Stimulated activated effector memory CD8-positive, alpha-beta T cell treated with anti-CD3 and anti-CD28 coated beads, Interleukin-12 subunit alpha, Interleukin-12 subunit beta, amount 100 ng/mL, for 72 hours (primary cell): ENCODE measurements at regions not wholly inside any gene's neighbourhood (a gene's known extent, or its start where the extent isn't known, plus 50 kb on each side); places are given as distances from the start of the nearest gene placed in this dataset.
"Not testable (repeated sequence)": the region's sequence is repeated elsewhere in the genome, so short reads cannot be mapped to it uniquely, and the experiment has no call there.

Experiments
- ATAC-seq: fragments of 150-1000 bp; cut with Tn5 transposase; 2 replicates; pipeline ENCODE4 v1.10.0; 2021
- DNase-seq, 2 donors: peaks; one replicate each; pipeline ENCODE4 v3.0.0; 2021 to 2022; ENCODE audit warnings: low spot score in 2 of 2
- H3K27ac Mint-ChIP-seq: one replicate; pipeline ENCODE4 v1.8.0; 2022; ENCODE audit warnings: mild to moderate bottlenecking, mixed read lengths
- H3K36me3 Mint-ChIP-seq: one replicate; pipeline ENCODE4 v1.8.0; 2022; ENCODE audit warnings: mild to moderate bottlenecking, mixed read lengths
- H3K4me1 Mint-ChIP-seq: one replicate; pipeline ENCODE4 v1.8.0; 2022; ENCODE audit warnings: mixed read lengths
- H3K4me3 Mint-ChIP-seq: one replicate; pipeline ENCODE4 v1.8.0; 2022; ENCODE audit warnings: mild to moderate bottlenecking, mixed read lengths
- H3K9me3 Mint-ChIP-seq: one replicate; pipeline ENCODE4 v1.8.0; 2022; ENCODE audit warnings: mixed read lengths

DNA sequence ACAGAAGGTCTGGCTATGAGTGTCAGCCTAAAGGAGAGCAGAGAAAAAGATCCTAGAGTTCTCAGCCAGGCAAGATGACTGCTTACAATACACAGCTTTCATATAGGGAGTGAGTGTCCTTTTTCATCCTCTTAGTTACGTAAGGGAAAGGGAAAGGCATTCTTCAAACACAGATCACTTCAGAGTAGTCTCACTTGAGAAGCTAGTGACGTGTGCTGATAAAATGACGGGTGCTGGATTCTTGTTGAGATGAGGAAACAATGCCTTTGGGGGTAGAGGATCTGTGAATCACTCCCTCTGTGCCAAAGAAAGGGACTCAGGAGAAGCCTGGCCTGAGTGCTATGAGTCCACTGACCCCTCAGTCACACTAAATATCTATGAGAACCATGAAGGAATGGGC, 117.3 kb downstream of the QRSL1 start:
- no peak for DNase-seq

DNA sequence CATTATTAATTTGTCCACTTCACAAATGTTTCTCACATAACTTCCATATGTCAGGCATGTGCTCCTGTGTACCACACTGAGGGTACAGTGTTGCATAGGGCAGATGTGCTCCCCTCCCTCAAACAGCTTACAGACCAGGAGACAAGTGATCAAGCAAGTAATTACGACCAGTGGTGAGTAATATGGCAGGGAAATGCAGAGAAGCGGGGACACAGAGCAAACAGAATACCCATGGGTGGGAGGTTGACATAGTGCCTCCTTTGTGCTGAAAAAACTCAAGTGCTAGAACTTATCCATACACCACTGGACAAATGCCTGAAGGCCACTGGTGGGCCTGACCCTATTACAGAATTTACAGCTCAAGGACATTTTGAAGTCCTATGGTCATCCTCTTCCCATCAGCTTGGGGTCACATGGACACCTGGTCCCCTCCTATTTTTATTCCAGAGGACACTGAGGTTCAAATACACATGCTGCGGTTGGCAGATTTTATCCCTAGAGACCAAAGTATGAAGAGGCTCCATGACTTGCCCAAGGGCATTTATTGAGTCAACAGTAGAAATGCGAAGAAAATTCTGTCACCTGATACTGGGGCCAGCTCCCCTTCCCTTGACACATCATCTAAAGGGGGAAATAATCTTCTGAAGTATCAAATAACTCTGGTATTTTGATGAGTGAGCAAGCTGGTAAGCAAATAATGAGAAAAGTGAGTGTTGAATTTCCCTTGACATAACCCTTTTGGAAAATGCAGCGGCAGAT, 116.6 kb downstream of the QRSL1 start:
- Mint-ChIP-seq H3K4me3 (no peak overlapping the region), H3K27ac (no peak overlapping the region), H3K36me3 (no peaks in the 10 kb centered on the region), H3K9me3 (no peaks in the 10 kb centered on the region), H3K4me1 (no peaks in the 10 kb centered on the region)
- ATAC-seq (no peak), DNase-seq (no peak)

More for the DNA sequence above, 117.3 kb downstream of the QRSL1 start:
- Mint-ChIP-seq H3K4me3 (no peak overlapping the region), H3K36me3 (no peaks in the 10 kb centered on the region), H3K4me1 (no peaks in the 10 kb centered on the region), H3K9me3 (no peaks in the 10 kb centered on the region), H3K27ac (no peak overlapping the region)
- ATAC-seq, result no peak

DNA sequence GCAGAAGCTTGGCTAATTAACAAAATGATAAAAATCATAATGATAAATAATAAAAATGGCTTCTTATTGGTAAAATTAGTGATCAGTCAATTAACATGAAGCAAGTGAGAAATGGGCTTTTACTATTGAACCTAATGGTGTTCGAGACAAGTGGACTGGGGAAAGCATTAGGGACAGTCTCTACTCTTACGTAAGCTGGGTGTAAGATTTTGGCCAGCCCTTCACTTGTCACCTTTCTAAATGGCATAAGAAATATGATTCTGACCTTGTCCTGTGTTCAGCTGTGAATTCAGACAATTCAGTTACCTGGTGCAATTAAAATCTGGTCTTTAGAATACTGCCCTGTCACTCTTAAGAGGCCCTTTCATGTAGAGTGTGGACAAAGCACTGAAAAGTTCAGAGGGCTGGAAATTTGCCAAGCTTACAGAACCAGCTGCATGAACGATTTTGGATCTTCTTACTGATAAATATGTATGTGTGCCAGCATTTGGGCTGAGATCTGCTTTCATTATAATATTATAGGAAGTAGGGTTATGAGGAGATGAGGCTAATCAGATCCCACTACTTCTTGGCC, 115.9 kb downstream of the QRSL1 start:
- Mint-ChIP-seq H3K36me3 (no peaks in the 10 kb centered on the region), H3K27ac (no peak overlapping the region), H3K4me1 (no peaks in the 10 kb centered on the region), H3K4me3 (no peak overlapping the region), H3K9me3 (no peaks in the 10 kb centered on the region)
- DNase-seq, result no peak
- no peak for ATAC-seq

DNA sequence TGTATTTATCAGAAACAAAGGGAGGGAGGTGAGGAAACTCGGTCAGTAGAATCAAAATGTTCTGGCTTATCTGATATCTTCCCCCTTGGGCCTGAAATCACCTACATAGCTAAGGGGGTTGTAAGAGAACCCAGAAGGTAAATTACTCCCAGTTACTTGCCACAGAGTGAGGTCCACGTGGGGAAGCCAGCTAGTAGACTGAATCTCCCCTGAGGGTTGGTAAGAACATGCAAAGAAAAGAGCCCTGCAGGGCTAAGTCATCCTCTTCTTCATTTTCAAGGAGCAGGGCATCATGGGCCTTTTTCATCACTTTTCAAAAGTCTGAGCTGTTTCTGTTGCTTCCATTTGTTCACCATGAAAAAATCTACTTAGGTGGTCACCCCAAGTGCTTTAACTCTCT, 115.4 kb downstream of the QRSL1 start:
- H3K36me3 Mint-ChIP-seq, result no peaks in the 10 kb centered on the region
- H3K9me3 Mint-ChIP-seq, result no peaks in the 10 kb centered on the region
- ATAC-seq (no peak), DNase-seq (no peak)
- H3K27ac Mint-ChIP-seq, result no peak overlapping the region
- H3K4me3 Mint-ChIP-seq, result no peak overlapping the region
- no peaks in the 10 kb centered on the region for H3K4me1 Mint-ChIP-seq

DNA sequence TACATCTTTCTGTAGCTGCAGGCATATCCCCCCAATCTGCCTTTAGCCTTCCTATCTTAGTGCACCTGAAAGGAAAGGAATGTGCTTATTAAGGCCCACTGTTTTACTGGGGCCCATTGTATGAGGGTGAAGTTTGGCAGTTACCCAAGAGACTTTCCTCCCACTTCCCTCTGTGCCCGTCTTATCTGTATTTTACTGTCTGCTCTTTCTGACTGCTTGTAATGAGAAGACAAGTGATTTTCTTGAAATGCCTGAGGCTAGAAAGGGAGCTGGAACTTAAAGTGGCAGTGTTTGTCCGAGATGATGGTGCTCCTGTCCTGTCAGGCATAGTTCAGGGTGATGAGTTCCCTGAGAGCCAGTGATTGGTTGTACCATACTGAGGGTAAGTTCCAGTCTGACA, 114.7 kb downstream of the QRSL1 start:
- not testable (repeated sequence) for ATAC-seq, H3K36me3 Mint-ChIP-seq, H3K4me1 Mint-ChIP-seq, H3K27ac Mint-ChIP-seq, DNase-seq, H3K9me3 Mint-ChIP-seq, H3K4me3 Mint-ChIP-seq

DNA sequence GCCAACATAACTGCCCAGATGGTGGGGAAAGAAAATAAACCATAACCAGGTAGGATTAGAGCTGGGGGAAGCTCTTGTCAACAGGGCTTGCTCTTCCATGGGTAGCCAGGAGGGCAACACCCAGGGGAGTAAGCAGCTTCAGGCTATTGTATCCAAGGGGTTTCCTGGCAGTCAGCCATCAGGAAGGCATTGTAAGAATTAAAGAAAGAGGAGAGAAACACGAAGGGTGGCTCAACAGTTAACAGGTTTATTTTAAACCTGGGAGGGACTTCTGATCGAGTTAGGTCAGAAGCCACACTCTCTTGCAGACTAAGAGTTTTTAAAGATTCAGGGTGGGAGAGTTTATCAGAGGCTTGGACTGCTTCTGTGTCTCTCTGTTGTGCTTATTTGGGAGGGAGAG, 114.2 kb downstream of the QRSL1 start:
- Mint-ChIP-seq H3K4me3 (no peak overlapping the region), H3K4me1 (no peaks in the 10 kb centered on the region), H3K36me3 (no peaks in the 10 kb centered on the region), H3K27ac (no peak overlapping the region), H3K9me3 (no peaks in the 10 kb centered on the region)
- ATAC-seq (no peak), DNase-seq (no peak)

DNA sequence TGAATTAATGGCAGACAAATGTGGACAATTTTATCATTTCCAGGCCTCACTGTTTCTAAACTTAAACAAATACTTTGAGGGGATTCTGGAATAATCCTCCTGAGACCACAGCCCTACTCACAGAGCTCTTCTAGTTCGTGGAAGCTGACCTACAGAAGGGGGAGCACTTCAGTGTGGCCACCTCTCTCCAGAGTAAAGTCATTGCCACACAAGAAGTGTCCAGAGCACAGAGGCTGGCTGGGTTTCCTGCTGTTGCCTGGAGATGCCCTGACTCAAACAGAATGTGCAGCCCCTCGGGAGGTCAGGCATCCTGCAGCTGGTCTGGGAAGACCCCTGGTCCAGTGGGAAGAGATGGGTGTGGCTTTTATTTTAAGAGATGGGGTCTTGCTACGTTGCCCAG, 110.9 kb downstream of the QRSL1 start:
- ATAC-seq (no peak), DNase-seq (no peak)
- no peaks in the 10 kb centered on the region for H3K36me3 Mint-ChIP-seq
- H3K27ac Mint-ChIP-seq, result no peak overlapping the region
- H3K4me1 Mint-ChIP-seq, result no peaks in the 10 kb centered on the region
- peaks cover 2% of the 10 kb centered on the region for H3K9me3 Mint-ChIP-seq
- H3K4me3 Mint-ChIP-seq, result no peak overlapping the region

DNA sequence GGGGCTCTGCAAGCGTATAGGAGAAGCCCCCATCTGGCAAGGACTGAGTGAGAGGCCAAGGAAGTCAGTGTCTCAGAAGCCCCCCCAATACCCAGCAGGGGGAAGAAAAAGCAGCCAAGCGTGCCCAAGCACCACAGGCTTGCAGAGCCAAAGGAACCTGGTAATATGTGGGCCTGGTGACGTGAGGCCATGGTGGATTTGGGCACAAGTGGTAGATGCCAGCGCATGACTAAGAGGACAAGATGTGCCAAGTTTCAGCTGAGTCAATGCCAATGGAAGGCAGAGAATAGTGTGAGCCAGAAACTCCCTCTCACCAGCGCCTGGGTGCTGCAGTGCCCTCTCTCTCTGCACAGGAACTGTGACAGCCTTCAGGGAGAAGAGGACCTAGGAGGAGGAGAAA, 110.0 kb downstream of the QRSL1 start:
- no peak for ATAC-seq

DNA sequence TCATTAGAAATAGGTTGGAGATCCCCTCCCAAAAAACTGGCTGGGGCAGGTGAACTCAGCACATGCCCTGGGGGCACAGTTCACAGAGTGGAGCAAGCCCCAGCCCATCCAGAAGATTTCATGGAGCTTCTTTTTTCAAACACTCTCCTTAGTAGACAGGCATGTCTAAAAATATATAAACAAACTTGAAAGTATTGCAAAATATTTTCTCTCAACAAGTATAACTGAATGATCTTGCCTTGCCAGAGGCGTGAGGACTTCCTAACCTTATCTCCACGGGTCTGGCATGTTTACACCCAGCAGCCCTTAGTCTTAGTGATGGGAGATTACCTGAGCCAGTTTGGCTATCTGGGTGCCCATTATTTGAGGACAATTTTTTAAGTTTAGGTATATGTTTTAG, 107.1 kb downstream of the QRSL1 start:
- no peak overlapping the region for H3K27ac Mint-ChIP-seq
- ATAC-seq (no peak), DNase-seq (no peak)
- H3K4me1 Mint-ChIP-seq, result no peaks in the 10 kb centered on the region
- no peaks in the 10 kb centered on the region for H3K36me3 Mint-ChIP-seq
- H3K9me3 Mint-ChIP-seq, result peaks cover 2% of the 10 kb centered on the region
- no peak overlapping the region for H3K4me3 Mint-ChIP-seq

More for the DNA sequence above, 110.0 kb downstream of the QRSL1 start:
- H3K4me3 Mint-ChIP-seq, result no peak overlapping the region
- no peaks in the 10 kb centered on the region for H3K36me3 Mint-ChIP-seq
- no peaks in the 10 kb centered on the region for H3K4me1 Mint-ChIP-seq
- no peak for DNase-seq
- H3K9me3 Mint-ChIP-seq, result peaks cover 2% of the 10 kb centered on the region
- no peak overlapping the region for H3K27ac Mint-ChIP-seq

DNA sequence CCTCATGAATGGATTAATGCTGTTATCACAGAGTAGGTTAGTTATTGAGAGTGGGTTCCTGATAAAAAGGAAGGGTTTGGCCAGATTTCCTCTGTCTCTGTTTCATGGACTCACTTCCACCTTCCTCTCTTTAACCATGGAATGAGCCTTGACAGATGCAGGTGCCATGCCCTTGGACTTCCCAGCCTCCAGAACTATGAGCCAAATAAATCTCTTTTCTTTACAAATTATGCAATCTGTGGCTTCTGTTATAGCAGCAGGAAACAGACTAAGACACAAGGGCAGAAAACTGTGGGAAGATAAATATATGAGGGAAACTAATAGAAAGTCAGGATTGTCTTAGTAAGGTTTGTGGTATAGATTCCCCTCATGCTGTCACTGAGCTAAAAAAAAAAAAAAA, 106.5 kb downstream of the QRSL1 start:
- Mint-ChIP-seq H3K4me3 (no peak overlapping the region), H3K9me3 (peaks cover 2% of the 10 kb centered on the region), H3K27ac (no peak overlapping the region), H3K36me3 (no peaks in the 10 kb centered on the region), H3K4me1 (no peaks in the 10 kb centered on the region)
- DNase-seq (no peak), ATAC-seq (no peak)

DNA sequence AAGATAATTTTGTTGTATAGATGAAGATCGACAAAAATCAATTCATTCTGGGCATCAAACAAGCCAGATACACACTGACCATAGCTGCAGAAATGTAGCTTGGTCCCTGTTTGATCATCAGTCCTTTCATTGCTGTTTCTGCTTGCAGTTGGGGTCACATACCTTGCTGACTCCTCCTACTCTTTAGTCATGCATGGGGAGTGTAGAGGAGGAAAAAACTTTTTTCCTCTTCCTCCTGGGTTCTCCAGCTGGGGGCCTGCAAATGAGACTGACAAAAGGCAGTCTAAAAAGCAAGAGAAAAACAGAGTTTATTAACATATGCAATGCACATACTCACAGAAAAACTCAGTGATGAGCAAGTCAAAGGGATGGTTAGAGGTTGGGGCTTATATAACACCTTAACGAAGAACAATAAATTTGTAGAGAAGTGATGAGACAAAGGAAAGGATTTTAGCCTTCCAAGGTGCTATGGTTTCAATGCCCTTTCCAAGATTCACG, 105.8 kb downstream of the QRSL1 start:
- H3K4me1 Mint-ChIP-seq, result no peaks in the 10 kb centered on the region
- DNase-seq (no peak), ATAC-seq (no peak)
- no peaks in the 10 kb centered on the region for H3K36me3 Mint-ChIP-seq
- no peak overlapping the region for H3K4me3 Mint-ChIP-seq
- H3K9me3 Mint-ChIP-seq, result peaks cover 2% of the 10 kb centered on the region
- no peak overlapping the region for H3K27ac Mint-ChIP-seq

DNA sequence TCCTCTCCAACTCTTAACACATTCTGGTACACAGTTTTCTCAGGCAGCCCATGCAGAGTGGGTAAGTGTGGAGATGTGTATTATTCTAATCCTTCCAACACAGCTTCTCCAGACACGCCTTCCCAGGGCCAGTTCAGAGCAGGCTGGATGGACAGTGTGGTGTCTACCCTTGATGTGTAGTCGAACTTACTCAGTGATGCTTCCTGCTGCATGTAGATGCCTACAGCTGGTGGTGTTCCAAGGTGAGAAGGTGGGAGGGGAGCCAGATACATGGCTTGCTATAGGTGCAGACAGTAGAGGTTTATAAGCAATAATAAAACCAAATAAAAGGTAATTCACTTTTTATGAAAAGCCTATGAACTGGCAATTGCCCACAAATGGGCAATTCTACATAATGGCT, 104.0 kb downstream of the QRSL1 start:
- Mint-ChIP-seq H3K4me1 (no peaks in the 10 kb centered on the region), H3K36me3 (no peaks in the 10 kb centered on the region), H3K9me3 (peaks cover 2% of the 10 kb centered on the region), H3K4me3 (no peak overlapping the region), H3K27ac (no peak overlapping the region)
- DNase-seq, result no peak
- ATAC-seq, result no peak

DNA sequence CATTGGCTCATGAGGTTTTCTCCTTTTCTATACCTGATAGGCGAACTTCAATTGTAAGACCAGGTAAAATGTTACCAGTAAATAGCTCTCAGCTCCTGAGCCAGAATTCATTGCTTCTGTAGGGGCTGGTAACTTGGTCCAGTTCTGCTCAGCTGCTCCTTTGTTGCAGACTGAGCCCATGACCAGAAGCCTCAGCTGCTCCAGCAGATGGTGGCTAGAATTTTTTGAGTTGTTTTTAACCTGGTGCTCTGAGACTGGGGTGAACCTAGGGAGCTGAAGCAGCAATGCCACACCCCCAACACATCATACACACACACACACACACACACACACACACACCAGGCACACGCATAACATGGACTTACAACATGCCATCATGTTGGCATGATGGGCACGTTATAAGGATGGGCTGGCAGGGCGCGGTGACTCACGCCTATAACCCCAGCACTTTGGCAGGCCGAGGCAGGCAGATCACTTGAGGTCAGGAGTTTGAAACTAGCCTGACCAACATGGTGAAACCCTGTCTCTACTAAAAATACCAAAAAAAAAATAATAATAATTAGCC, 103.1 kb downstream of the QRSL1 start:
- ATAC-seq (no peak), DNase-seq (no peak)
- H3K4me3 Mint-ChIP-seq, result no peak overlapping the region
- no peaks in the 10 kb centered on the region for H3K4me1 Mint-ChIP-seq
- peaks cover 2% of the 10 kb centered on the region for H3K9me3 Mint-ChIP-seq
- H3K27ac Mint-ChIP-seq, result no peak overlapping the region
- H3K36me3 Mint-ChIP-seq, result no peaks in the 10 kb centered on the region

DNA sequence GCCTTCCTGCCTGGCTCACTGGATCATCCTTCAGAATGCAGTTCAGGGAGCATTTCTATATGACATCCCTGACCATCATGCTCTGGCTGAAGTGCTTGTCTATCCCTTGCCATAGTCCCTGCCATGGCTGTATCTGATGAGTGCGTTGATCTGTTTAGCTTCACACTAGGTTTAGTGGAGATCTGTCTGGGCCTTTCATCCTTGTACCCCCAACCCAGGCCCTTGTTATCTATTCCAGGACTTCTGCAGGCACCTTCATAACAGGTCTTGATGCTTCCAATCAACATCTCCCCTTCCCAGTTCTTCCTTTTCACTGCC, 102.4 kb downstream of the QRSL1 start:
- Mint-ChIP-seq H3K4me1 (no peaks in the 10 kb centered on the region), H3K36me3 (no peaks in the 10 kb centered on the region), H3K4me3 (no peak overlapping the region), H3K9me3 (peaks cover 2% of the 10 kb centered on the region), H3K27ac (no peak overlapping the region)
- DNase-seq (no peak), ATAC-seq (peak; percentile 26)

DNA sequence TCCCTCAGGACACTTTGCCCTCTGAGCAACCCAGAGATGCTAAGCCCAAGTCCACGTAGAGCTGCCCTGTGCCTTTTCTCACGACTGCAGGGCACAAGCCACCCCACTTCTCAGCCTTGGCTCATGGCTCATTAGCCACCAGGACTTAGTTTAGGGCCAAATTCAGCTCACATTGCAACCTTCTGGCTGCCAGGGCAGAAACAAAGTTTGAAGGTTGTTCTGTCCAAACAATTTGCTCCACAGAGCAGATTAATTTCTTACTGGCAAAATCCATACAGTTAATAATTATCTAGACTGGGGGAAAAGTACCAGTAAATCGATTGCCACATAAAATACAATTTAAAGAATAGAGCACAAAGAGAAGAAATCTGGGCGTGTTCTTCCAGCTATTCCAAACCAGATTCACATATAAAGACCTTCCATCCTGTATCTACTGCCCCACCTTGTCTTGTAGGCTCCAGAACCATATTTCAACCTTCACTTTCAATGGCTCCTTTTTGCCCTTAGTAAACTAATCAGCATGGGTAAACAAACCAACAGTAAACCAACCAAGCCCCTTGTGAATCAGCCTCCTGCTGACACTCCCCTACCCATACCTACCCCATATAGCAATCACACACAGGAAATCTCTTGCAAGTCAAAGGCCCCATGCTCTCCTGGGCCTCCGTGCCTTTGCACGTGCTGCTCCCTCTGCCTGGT, 101.9 kb downstream of the QRSL1 start:
- Mint-ChIP-seq H3K27ac (no peak overlapping the region), H3K4me3 (no peak overlapping the region), H3K36me3 (no peaks in the 10 kb centered on the region), H3K4me1 (no peaks in the 10 kb centered on the region), H3K9me3 (peaks cover 2% of the 10 kb centered on the region)
- no peak for DNase-seq
- ATAC-seq, result peak; percentile 17

DNA sequence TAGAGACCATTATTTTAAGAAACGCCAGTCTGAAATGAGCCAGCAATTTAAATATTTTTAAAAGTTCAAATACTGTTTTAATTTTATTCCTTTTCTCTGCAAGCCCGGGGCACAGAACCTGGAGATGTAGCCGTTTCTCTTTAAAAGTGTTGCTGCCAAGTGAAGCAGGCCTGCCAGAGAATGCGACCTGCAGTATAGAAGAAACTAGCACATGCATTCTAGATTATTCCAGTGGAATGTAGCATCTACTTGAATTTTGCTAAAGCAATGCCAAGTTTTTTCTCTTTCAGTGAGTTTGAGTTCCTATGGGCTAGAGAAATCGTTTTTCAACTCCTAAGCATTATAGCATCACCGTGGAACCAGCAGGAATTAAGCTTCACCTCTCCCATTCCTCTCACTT, 101.3 kb downstream of the QRSL1 start:
- no peaks in the 10 kb centered on the region for H3K9me3 Mint-ChIP-seq
- ATAC-seq (no peak), DNase-seq (no peak)
- no peak overlapping the region for H3K4me3 Mint-ChIP-seq
- no peaks in the 10 kb centered on the region for H3K4me1 Mint-ChIP-seq
- no peak overlapping the region for H3K27ac Mint-ChIP-seq
- H3K36me3 Mint-ChIP-seq, result no peaks in the 10 kb centered on the region
